Stomach smooth muscle (tissue), 2 donors: ENCODE measurements at regions not wholly inside any gene's neighbourhood (a gene's known extent, or its start where the extent isn't known, plus 50 kb on each side); places are given as distances from the start of the nearest gene placed in this dataset.

ENCODE experiments used
- H3K27ac ChIP-seq: one replicate; pipeline ENCODE4 v1.7.0; 2013; ENCODE audit warnings: mild to moderate bottlenecking, low read length, inconsistent platforms
- H3K27me3 ChIP-seq, 2 donors: one replicate each; pipeline ENCODE4 v1.7.0; 2013; ENCODE audit warnings: low read length in 2 of 2; ENCODE audit not compliant: insufficient read depth in 2 of 2, control insufficient read depth in 1 of 2
- H3K36me3 ChIP-seq, 2 donors: one replicate each; pipeline ENCODE4 v1.7.0; 2013; ENCODE audit warnings: low read length in 2 of 2; ENCODE audit not compliant: control insufficient read depth in 2 of 2, insufficient read depth in 2 of 2
- H3K4me1 ChIP-seq: one replicate; pipeline ENCODE4 v1.7.0; 2013; ENCODE audit warnings: low read length; ENCODE audit not compliant: control insufficient read depth, insufficient read depth
- H3K4me3 ChIP-seq, 2 donors: one replicate each; pipeline ENCODE4 v1.7.0; 2013; ENCODE audit warnings: low read length in 2 of 2
- H3K9ac ChIP-seq, 2 donors: one replicate each; pipeline ENCODE4 v1.7.0; 2013; ENCODE audit warnings: low read length in 2 of 2, mild to moderate bottlenecking in 1 of 2
- H3K9me3 ChIP-seq, 2 donors: one replicate each; pipeline ENCODE4 v1.7.0; 2013; ENCODE audit warnings: low read length in 2 of 2; ENCODE audit not compliant: control insufficient read depth in 2 of 2
- donor health status: healthy.
- donor health status: Pancreatic carcinoma.

- no peaks in the 10 kb centered on the region for H3K27me3 ChIP-seq
- no peak overlapping the region for H3K9ac ChIP-seq
- H3K4me3 ChIP-seq, result no peak overlapping the region
These were observed 103.1 kb upstream of the ID4 start for GRCh38 chr6:19734061-19734460.

GRCh38 chr6:19734519-19734918 lies 102.7 kb upstream of the ID4 start:
- Histone ChIP-seq H3K36me3 (no peaks in the 10 kb centered on the region), H3K4me1 (no peaks in the 10 kb centered on the region), H3K27me3 (no peaks in the 10 kb centered on the region), H3K9ac (no peak overlapping the region), H3K9me3 (no peaks in the 10 kb centered on the region), H3K4me3 (no peak overlapping the region), H3K27ac (no peak overlapping the region)

More at GRCh38 chr6:19734061-19734460, 103.1 kb upstream of the ID4 start:
- Histone ChIP-seq H3K9me3 (no peaks in the 10 kb centered on the region), H3K4me1 (no peaks in the 10 kb centered on the region), H3K27ac (no peak overlapping the region), H3K36me3 (no peaks in the 10 kb centered on the region)

GRCh38 chr6:19736066-19736465 lies 101.1 kb upstream of the ID4 start:
- Histone ChIP-seq H3K9ac (no peak overlapping the region), H3K27ac (no peak overlapping the region), H3K4me1 (no peaks in the 10 kb centered on the region), H3K36me3 (no peaks in the 10 kb centered on the region), H3K9me3 (no peaks in the 10 kb centered on the region), H3K4me3 (no peak overlapping the region), H3K27me3 (no peaks in the 10 kb centered on the region)

GRCh38 chr6:19738010-19738409 lies 99.2 kb upstream of the ID4 start:
- Histone ChIP-seq H3K9ac (no peak overlapping the region), H3K27me3 (no peaks in the 10 kb centered on the region), H3K4me3 (no peak overlapping the region), H3K9me3 (no peaks in the 10 kb centered on the region), H3K27ac (no peak overlapping the region), H3K4me1 (no peaks in the 10 kb centered on the region), H3K36me3 (no peaks in the 10 kb centered on the region)

GRCh38 chr6:19749722-19750121 lies 87.4 kb upstream of the ID4 start:
- Histone ChIP-seq H3K9me3 (no peaks in the 10 kb centered on the region), H3K9ac (no peak overlapping the region), H3K4me1 (no peaks in the 10 kb centered on the region), H3K36me3 (no peaks in the 10 kb centered on the region), H3K27me3 (no peaks in the 10 kb centered on the region), H3K27ac (no peak overlapping the region), H3K4me3 (no peak overlapping the region)

- no peak overlapping the region for H3K27ac ChIP-seq
- H3K4me1 ChIP-seq, result no peaks in the 10 kb centered on the region
These were observed 84.4 kb upstream of the ID4 start for GRCh38 chr6:19752746-19753145.

GRCh38 chr6:19753826-19754225 lies 83.3 kb upstream of the ID4 start:
- Histone ChIP-seq H3K36me3 (no peaks in the 10 kb centered on the region), H3K9ac (no peak overlapping the region), H3K4me1 (no peaks in the 10 kb centered on the region), H3K27ac (no peak overlapping the region), H3K27me3 (no peaks in the 10 kb centered on the region), H3K9me3 (no peaks in the 10 kb centered on the region), H3K4me3 (no peak overlapping the region)

More at GRCh38 chr6:19752746-19753145, 84.4 kb upstream of the ID4 start:
- Histone ChIP-seq H3K36me3 (no peaks in the 10 kb centered on the region), H3K27me3 (no peaks in the 10 kb centered on the region), H3K9ac (no peak overlapping the region), H3K4me3 (no peak overlapping the region), H3K9me3 (no peaks in the 10 kb centered on the region)

- Histone ChIP-seq H3K4me3 (no peak overlapping the region), H3K9me3 (no peaks in the 10 kb centered on the region), H3K36me3 (no peaks in the 10 kb centered on the region), H3K9ac (no peak overlapping the region), H3K27me3 (no peaks in the 10 kb centered on the region), H3K4me1 (no peaks in the 10 kb centered on the region), H3K27ac (no peak overlapping the region)
These were observed 82.5 kb upstream of the ID4 start for GRCh38 chr6:19754686-19755085.

GRCh38 chr6:19755181-19755580 lies 82.0 kb upstream of the ID4 start:
- Histone ChIP-seq H3K4me1 (no peaks in the 10 kb centered on the region), H3K4me3 (no peak overlapping the region), H3K27me3 (no peaks in the 10 kb centered on the region), H3K27ac (no peak overlapping the region), H3K36me3 (no peaks in the 10 kb centered on the region), H3K9ac (no peak overlapping the region), H3K9me3 (no peaks in the 10 kb centered on the region)

GRCh38 chr6:19757036-19757435 lies 80.1 kb upstream of the ID4 start:
- no peaks in the 10 kb centered on the region for H3K4me1 ChIP-seq
- H3K9ac ChIP-seq, result no peak overlapping the region
- no peak overlapping the region for H3K4me3 ChIP-seq
- H3K36me3 ChIP-seq, result no peaks in the 10 kb centered on the region
- no peak overlapping the region for H3K27ac ChIP-seq
- no peaks in the 10 kb centered on the region for H3K27me3 ChIP-seq
- no peaks in the 10 kb centered on the region for H3K9me3 ChIP-seq

GRCh38 chr6:19759117-19759880 lies 77.9 kb upstream of the ID4 start:
- Histone ChIP-seq H3K27ac (no peak overlapping the region), H3K27me3 (no peaks in the 10 kb centered on the region), H3K4me1 (no peaks in the 10 kb centered on the region), H3K9ac (no peak overlapping the region), H3K36me3 (no peaks in the 10 kb centered on the region), H3K4me3 (no peak overlapping the region), H3K9me3 (no peaks in the 10 kb centered on the region)
